H1 (cell line): ENCODE measurements at regions not wholly inside any gene's neighbourhood (a gene's known extent, or its start where the extent isn't known, plus 50 kb on each side); places are given as distances from the start of the nearest gene placed in this dataset.

Experiments
- MAFK ChIP-seq: IDR thresholded peaks from 2 replicates; pipeline ENCODE4 v1.6.1; 2012; ENCODE audit warnings: low read depth, mild to moderate bottlenecking, improper control_type of control experiment, low read length
- TAF1 ChIP-seq: IDR thresholded peaks from 2 replicates; pipeline ENCODE4 v1.6.1; 2011; ENCODE audit warnings: mild to moderate bottlenecking, low read depth, low read length
- TCF12 ChIP-seq: IDR thresholded peaks from 2 replicates; pipeline ENCODE4 v1.6.1; 2011; ENCODE audit warnings: low read depth, mild to moderate bottlenecking, low read length

DNA sequence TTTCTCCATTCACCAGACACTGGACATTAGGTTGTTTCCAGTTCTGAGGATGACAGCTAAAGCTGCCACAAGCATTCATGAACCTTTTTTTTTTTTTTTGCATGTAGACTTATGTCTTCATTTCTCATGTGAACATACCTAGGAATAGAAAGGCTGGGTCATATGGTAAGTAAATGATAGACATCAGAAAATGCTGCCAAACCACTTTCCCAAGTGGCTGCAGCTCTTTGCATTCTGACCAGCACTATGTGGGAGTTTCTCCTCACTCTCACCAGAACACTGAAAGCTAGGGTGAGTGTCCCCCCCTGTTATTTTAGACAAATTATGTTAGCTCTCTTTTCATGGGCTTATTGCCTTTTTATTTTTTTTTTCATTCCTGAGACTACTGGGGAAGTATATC, 197.5 kb downstream of the OTOR start (continued):
- TF ChIP-seq MAFK (no peak), TAF1 (no peak), TCF12 (no peak)
